Right lobe of liver (tissue), 4 donors: ENCODE measurements at regions not wholly inside any gene's neighbourhood (a gene's known extent, or its start where the extent isn't known, plus 50 kb on each side); places are given as distances from the start of the nearest gene placed in this dataset.

ENCODE experiments used
- CTCF ChIP-seq, 4 donors: fragments of 200-600 bp in 3 of 4; fragments of 450-650 bp in 1 of 4; IDR thresholded peaks; one replicate each; pipeline versions ENCODE4 v1.5.1 to v1.8.0; 2016 to 2022; ENCODE audit warnings: antibody characterized with exemption in 4 of 4, mild to moderate bottlenecking in 2 of 4
- POLR2A ChIP-seq: fragments of 450-650 bp; IDR thresholded peaks from one replicate; pipeline ENCODE4 v1.6.1; 2017; ENCODE audit warnings: antibody characterized with exemption, mild to moderate bottlenecking
- donor health status: DM: no; HTN: no; CAD: no.
- donor health status: DM: no; HTN: no; CAD: no.
- donor health status: DM: no; HTN: yes; CAD: no.

GRCh38 chr1:199945591-199945990, 81.9 kb upstream of the NR5A2 start:
- TF ChIP-seq CTCF (IDR thresholded peaks at IDR 0.05) (no peak), POLR2A (no peak)
